Liver (tissue), 7 donors: ENCODE measurements at regions not wholly inside any gene's neighbourhood (a gene's known extent, or its start where the extent isn't known, plus 50 kb on each side); places are given as distances from the start of the nearest gene placed in this dataset.

Experiments used
- DNase-seq: peaks from one replicate; pipeline ENCODE4 v3.0.0-alpha.2; 2017; ENCODE audit warnings: low spot score
- H3K27ac ChIP-seq, 2 donors: one replicate each; pipeline ENCODE4 v1.7.0; 2013; ENCODE audit warnings: inconsistent platforms in 2 of 2, low read length in 2 of 2, control low read depth in 1 of 2, low read depth in 1 of 2, mild to moderate bottlenecking in 1 of 2
- H3K27me3 ChIP-seq, 4 donors: one replicate each; pipeline versions ENCODE4 v1.6.1 to v1.7.0; 2013; ENCODE audit warnings: low read length in 3 of 4, inconsistent platforms in 1 of 4, mild to moderate bottlenecking in 1 of 4, moderate library complexity in 1 of 4; ENCODE audit not compliant: control insufficient read depth in 4 of 4, insufficient read depth in 4 of 4
- H3K36me3 ChIP-seq, 4 donors: one replicate each; pipeline versions ENCODE4 v1.6.1 to v1.7.0; 2013; ENCODE audit warnings: low read length in 3 of 4, mild to moderate bottlenecking in 3 of 4, low read depth in 1 of 4, moderate library complexity in 1 of 4; ENCODE audit not compliant: control insufficient read depth in 4 of 4, insufficient read depth in 3 of 4
- H3K4me1 ChIP-seq, 4 donors: one replicate each; pipeline versions ENCODE4 v1.6.1 to v1.7.0; 2013; ENCODE audit warnings: low read length in 3 of 4, mild to moderate bottlenecking in 3 of 4, moderate library complexity in 1 of 4; ENCODE audit not compliant: control insufficient read depth in 4 of 4, insufficient read depth in 4 of 4
- H3K4me3 ChIP-seq, 3 donors: one replicate each; pipeline versions ENCODE4 v1.6.1 to v1.7.0; 2013; ENCODE audit warnings: low read length in 3 of 3, control low read depth in 1 of 3, low read depth in 1 of 3, mild to moderate bottlenecking in 1 of 3
- H3K9ac ChIP-seq, 2 donors: one replicate each; pipeline ENCODE4 v1.7.0; 2013; ENCODE audit warnings: low read length in 2 of 2, mild to moderate bottlenecking in 2 of 2, moderate library complexity in 2 of 2, control low read depth in 1 of 2, low read depth in 1 of 2
- H3K9me3 ChIP-seq, 4 donors: one replicate each; pipeline versions ENCODE4 v1.6.1 to v1.7.0; 2013; ENCODE audit warnings: low read length in 3 of 4; ENCODE audit not compliant: control insufficient read depth in 4 of 4
- ATF3 ChIP-seq: IDR thresholded peaks from 2 replicates; pipeline ENCODE4 v1.6.1; 2016; ENCODE audit warnings: antibody characterized with exemption
- FOXA1 ChIP-seq: IDR thresholded peaks from 2 replicates; pipeline ENCODE4 v1.6.1; 2016; ENCODE audit warnings: antibody characterized with exemption
- FOXA2 ChIP-seq: IDR thresholded peaks from 2 replicates; pipeline ENCODE4 v1.6.1; 2016; ENCODE audit warnings: antibody characterized with exemption
- GABPA ChIP-seq, 2 donors: IDR thresholded peaks in 1 of 2; conservative IDR thresholded peaks in 1 of 2; 2 replicates each; pipeline ENCODE4 v1.6.1; 2016; ENCODE audit warnings: antibody characterized with exemption in 2 of 2, mild to moderate bottlenecking in 1 of 2, moderate library complexity in 1 of 2
- JUND ChIP-seq, 2 donors: IDR thresholded peaks; 2 replicates each; pipeline ENCODE4 v1.6.1; 2016; ENCODE audit warnings: antibody characterized with exemption in 2 of 2
- MAX ChIP-seq: IDR thresholded peaks from 2 replicates; pipeline ENCODE4 v1.6.1; 2016; ENCODE audit warnings: antibody characterized with exemption
- REST ChIP-seq: IDR thresholded peaks from 2 replicates; pipeline ENCODE4 v1.6.1; 2016; ENCODE audit warnings: antibody characterized with exemption, mild to moderate bottlenecking
- RXRA ChIP-seq, 2 donors: IDR thresholded peaks; 2 replicates each; pipeline ENCODE4 v1.6.1; 2017 to 2018; ENCODE audit warnings: antibody characterized with exemption in 2 of 2, mild to moderate bottlenecking in 1 of 2
- TAF1 ChIP-seq: conservative IDR thresholded peaks from 2 replicates; pipeline ENCODE4 v1.6.1; 2016; ENCODE audit warnings: antibody characterized with exemption, mild to moderate bottlenecking
- YY1 ChIP-seq: IDR thresholded peaks from 2 replicates; pipeline ENCODE4 v1.6.1; 2016; ENCODE audit warnings: antibody characterized with exemption, mild to moderate bottlenecking
- ZBTB33 ChIP-seq: IDR thresholded peaks from 2 replicates; pipeline ENCODE4 v1.6.1; 2016; ENCODE audit warnings: antibody characterized with exemption
- WGBS: extraction: QIAGEN DNeasy Blood & Tissue Kit; methylation state at CpG from one replicate; pipeline ENCODE4 v1.1.7; 2013; 5-methylcytosine and 5-hydroxymethylcytosine counted together
- donor health status: healthy.
- donor health status: healthy.
- donor health status: healthy.
- donor health status: healthy.

- TF ChIP-seq REST, result no peak
Observed at GRCh38 chr2:75253526-75253925, 54.2 kb upstream of the TACR1 start (continued).

GRCh38 chr2:75251896-75252295 is 52.6 kb upstream of the TACR1 start:
- no peaks in the 10 kb centered on the region for H3K36me3 ChIP-seq
- H3K9me3 ChIP-seq, result peaks cover 0 to 8% (median 4%) of the 10 kb centered on the region in 4 donors
- H3K4me1 ChIP-seq, result no peaks in the 10 kb centered on the region
- no peak for TF ChIP-seq TAF1
- no peak for TF ChIP-seq ATF3
- TF ChIP-seq GABPA (IDR thresholded peaks at IDR 0.05 in 1 of 2, conservative IDR thresholded peaks at IDR 0.05 in 1 of 2), result no peak
- no peak for TF ChIP-seq JUND (IDR thresholded peaks at IDR 0.05)
- TF ChIP-seq REST, result no peak
- TF ChIP-seq FOXA2, result no peak
- TF ChIP-seq RXRA (IDR thresholded peaks at IDR 0.05), result no peak
- TF ChIP-seq MAX, result no peak
- TF ChIP-seq ZBTB33, result no peak
- no peak for TF ChIP-seq YY1
- TF ChIP-seq FOXA1, result no peak
- no peak overlapping the region for H3K4me3 ChIP-seq
- H3K27ac ChIP-seq, result no peak overlapping the region
- no peak overlapping the region for H3K9ac ChIP-seq
- DNase-seq, result no peak
- no peaks in the 10 kb centered on the region for H3K27me3 ChIP-seq
- 80% methylated on average over 3 of the region's 3 CpGs for WGBS
